HL-60 (cell line): ENCODE measurements at regions not wholly inside any gene's neighbourhood (a gene's known extent, or its start where the extent isn't known, plus 50 kb on each side); places are given as distances from the start of the nearest gene placed in this dataset.
A peak's percentile ranks its signal among the peaks of the same experiment; 100 is the strongest.
"Not testable (repeated sequence)": the region's sequence is repeated elsewhere in the genome, so short reads cannot be mapped to it uniquely, and the experiment has no call there.

Source experiments
- DNase-seq, 2 experiments: peaks; one replicate each; pipeline ENCODE4 v3.0.0-alpha.2; 2010 to 2020; ENCODE audit warnings: low read depth in 1 of 2, low spot score in 1 of 2
- H3K27ac ChIP-seq: fragments of 250-450 bp; sonication (Bioruptor Pico); replicated peaks from 2 replicates; pipeline ENCODE4 v1.5.1; 2020; ENCODE audit warnings: mild to moderate bottlenecking, moderate library complexity
- H3K27me3 ChIP-seq: fragments of 250-450 bp; sonication (Bioruptor Pico); 2 replicates; pipeline ENCODE4 v1.5.1; 2021; ENCODE audit warnings: mild to moderate bottlenecking, moderate library complexity; ENCODE audit not compliant: insufficient read depth, poor library complexity, severe bottlenecking
- H3K4me3 ChIP-seq: replicated peaks from 2 replicates; pipeline ENCODE4 v1.5.1; 2011; ENCODE audit warnings: mild to moderate bottlenecking, control low read depth, low read length; ENCODE audit not compliant: insufficient read depth
- GABPA ChIP-seq: IDR thresholded peaks from 2 replicates; pipeline ENCODE4 v1.6.1; 2012; ENCODE audit warnings: low read depth
- POLR2AphosphoS5 ChIP-seq: IDR thresholded peaks from 2 replicates; pipeline ENCODE4 v1.6.1; 2012; ENCODE audit warnings: low read depth
- REST ChIP-seq: IDR thresholded peaks from 2 replicates; pipeline ENCODE4 v1.6.1; 2012; ENCODE audit warnings: low read depth; ENCODE audit not compliant: insufficient replicate concordance
- SPI1 ChIP-seq: IDR thresholded peaks from 2 replicates; pipeline ENCODE4 v1.6.1; 2012; ENCODE audit warnings: low read depth, mild to moderate bottlenecking, borderline replicate concordance
- TF ChIP-seq, protein P1 (sequence below): IDR thresholded peaks from one replicate; pipeline ENCODE4 v1.5.1; 2011; ENCODE audit warnings: low read length, control low read depth, inconsistent platforms; ENCODE audit not compliant: insufficient read depth

DNA sequence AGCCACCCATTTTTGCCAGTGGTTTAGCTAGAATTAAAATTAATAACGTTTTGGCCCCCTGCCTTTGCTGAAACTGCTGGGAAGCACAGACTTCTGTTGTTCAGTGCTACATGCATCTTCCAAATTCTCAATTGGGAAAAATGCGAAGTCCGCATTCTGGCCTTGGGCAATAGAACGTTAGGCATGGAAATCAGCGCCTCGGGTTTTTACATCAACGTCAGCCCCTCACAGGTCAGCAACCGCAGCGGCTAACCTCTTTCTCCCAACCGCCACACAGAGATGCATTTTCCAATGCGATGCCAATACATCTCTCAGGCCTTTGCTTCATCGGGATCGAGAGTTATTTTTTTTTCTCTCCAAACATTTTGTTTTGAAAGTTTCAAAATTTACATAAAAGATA is 339.1 kb downstream of the DCHS2 start:
- H3K27me3 ChIP-seq, result no peaks in the 10 kb centered on the region
- H3K4me3 ChIP-seq, result no peak overlapping the region
- no peak overlapping the region for H3K27ac ChIP-seq
- TF ChIP-seq POLR2AphosphoS5 (no peak), GABPA (no peak), REST (no peak), SPI1 (no peak)
- TF ChIP-seq, protein P1, sequence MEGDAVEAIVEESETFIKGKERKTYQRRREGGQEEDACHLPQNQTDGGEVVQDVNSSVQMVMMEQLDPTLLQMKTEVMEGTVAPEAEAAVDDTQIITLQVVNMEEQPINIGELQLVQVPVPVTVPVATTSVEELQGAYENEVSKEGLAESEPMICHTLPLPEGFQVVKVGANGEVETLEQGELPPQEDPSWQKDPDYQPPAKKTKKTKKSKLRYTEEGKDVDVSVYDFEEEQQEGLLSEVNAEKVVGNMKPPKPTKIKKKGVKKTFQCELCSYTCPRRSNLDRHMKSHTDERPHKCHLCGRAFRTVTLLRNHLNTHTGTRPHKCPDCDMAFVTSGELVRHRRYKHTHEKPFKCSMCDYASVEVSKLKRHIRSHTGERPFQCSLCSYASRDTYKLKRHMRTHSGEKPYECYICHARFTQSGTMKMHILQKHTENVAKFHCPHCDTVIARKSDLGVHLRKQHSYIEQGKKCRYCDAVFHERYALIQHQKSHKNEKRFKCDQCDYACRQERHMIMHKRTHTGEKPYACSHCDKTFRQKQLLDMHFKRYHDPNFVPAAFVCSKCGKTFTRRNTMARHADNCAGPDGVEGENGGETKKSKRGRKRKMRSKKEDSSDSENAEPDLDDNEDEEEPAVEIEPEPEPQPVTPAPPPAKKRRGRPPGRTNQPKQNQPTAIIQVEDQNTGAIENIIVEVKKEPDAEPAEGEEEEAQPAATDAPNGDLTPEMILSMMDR, result no peak
- DNase-seq, result no peak

DNA sequence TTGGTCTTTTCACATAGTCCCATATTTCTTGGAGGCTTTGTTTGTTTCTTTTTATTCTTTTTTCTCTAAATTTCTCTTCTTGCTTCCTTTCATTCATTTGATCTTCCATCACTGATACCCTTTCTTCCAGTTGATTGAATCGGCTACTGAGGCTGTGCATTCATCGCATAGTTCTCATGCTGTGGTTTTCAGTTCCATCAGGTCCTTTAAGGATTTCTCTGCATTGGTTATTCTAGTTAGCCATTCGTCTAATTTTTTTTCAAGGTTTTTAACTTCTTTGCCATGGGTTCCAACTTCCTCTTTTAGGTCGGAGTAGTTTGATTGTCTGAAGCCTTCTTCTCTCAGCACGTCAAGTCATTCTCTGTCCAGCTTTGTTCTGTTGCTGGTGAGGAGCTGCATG is 342.4 kb downstream of the DCHS2 start:
- TF ChIP-seq SPI1, result 0 out of 2 replicates have a peak, but pooled peaks have one; percentile 5
- not testable (repeated sequence) for H3K4me3 ChIP-seq, H3K27me3 ChIP-seq, DNase-seq, H3K27ac ChIP-seq

- DNase-seq, result no peak
- H3K27me3 ChIP-seq, result no peaks in the 10 kb centered on the region
- H3K4me3 ChIP-seq, result no peak overlapping the region
- no peak overlapping the region for H3K27ac ChIP-seq
- TF ChIP-seq POLR2AphosphoS5, result no peak
- TF ChIP-seq, protein P1, result no peak
- no peak for TF ChIP-seq GABPA
- no peak for TF ChIP-seq REST
- no peak for TF ChIP-seq SPI1
Measured at GRCh38 chr4:154143720-154144119, 347.9 kb downstream of the DCHS2 start.

- TF ChIP-seq REST (no peak), GABPA (no peak), SPI1 (no peak), POLR2AphosphoS5 (no peak)
- TF ChIP-seq, protein P1, result no peak
- Histone ChIP-seq H3K27ac (no peak overlapping the region), H3K4me3 (no peak overlapping the region), H3K27me3 (no peaks in the 10 kb centered on the region)
- no peak for DNase-seq
Measured at GRCh38 chr4:154142664-154143063, 348.9 kb downstream of the DCHS2 start.
